LNCAP (cell line): ENCODE measurements at regions not wholly inside any gene's neighbourhood (a gene's known extent, or its start where the extent isn't known, plus 50 kb on each side); places are given as distances from the start of the nearest gene placed in this dataset.

Source experiments
- CTCF ChIP-seq: fragments of 450-650 bp; IDR thresholded peaks from 2 replicates; pipeline ENCODE4 v1.5.1; 2017; ENCODE audit warnings: mild to moderate bottlenecking

- no peak for TF ChIP-seq CTCF
Observed at GRCh38 chr11:36777311-36777710, 179.3 kb upstream of the RAG2 start.

- TF ChIP-seq CTCF, result no peak
Observed at GRCh38 chr11:36775756-36776155, 177.7 kb upstream of the RAG2 start.

GRCh38 chr11:36775130-36775529, 177.1 kb upstream of the RAG2 start:
- TF ChIP-seq CTCF, result no peak

GRCh38 chr11:36774603-36775002, 176.6 kb upstream of the RAG2 start:
- TF ChIP-seq CTCF, result no peak

- TF ChIP-seq CTCF, result no peak
Observed at GRCh38 chr11:36763187-36763586, 165.2 kb upstream of the RAG2 start.

GRCh38 chr11:36757075-36757474, 159.0 kb upstream of the RAG2 start:
- TF ChIP-seq CTCF, result no peak

- TF ChIP-seq CTCF, result no peak
Observed at GRCh38 chr11:36753960-36754359, 155.9 kb upstream of the RAG2 start.

GRCh38 chr11:36751996-36752395, 154.0 kb upstream of the RAG2 start:
- no peak for TF ChIP-seq CTCF
